ENCODE measurements at regions not wholly inside any gene's neighbourhood (a gene's known extent, or its start where the extent isn't known, plus 50 kb on each side); places are given as distances from the start of the nearest gene placed in this dataset.

DNA sequence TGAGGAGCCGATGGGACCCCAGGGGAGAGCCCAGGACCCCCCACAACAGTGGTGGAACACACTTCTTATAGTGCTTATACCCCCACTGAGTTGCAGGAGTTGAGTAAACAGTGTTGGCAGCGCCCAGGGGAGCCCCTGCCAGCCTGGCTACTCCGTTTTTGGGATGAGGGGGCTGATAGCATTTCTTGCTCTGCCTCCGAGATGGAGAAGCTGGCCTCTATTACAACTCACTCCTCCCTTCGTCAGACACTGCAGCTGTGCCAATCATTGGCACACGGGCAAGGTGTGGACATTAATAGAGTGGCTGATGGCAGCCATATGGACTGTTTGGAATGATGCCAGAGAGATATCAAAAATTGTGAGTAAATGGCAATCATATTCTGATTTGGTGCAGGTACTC is 94.9 kb upstream of the TMPO start:
- TF ChIP-seq CTCF (IDR thresholded peaks at IDR 0.05; ENCODE audit: borderline replicate concordance, insufficient read depth, low read depth, low read length): no peak
- H3K4me3 ChIP-seq (ENCODE audit: low read depth, low read length): no peak overlapping the region

DNA sequence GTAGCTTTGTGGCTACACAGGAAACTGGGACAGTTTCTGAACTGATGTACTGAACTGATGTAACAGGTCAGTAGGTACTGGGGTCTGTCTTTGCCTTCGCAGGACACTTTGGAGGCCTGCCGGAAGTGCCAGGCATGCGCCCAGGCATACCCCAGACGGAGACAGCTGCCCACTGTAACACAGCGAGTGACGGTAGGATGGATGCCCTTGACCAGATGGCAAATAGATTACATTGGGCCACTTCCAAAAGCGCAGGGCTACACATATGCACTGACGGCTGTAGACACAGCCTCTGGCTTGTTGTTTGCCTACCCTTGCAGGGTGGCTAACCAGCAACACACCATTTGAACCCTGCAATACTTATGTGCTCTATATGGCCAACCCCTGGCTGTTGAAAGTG is 94.1 kb upstream of the TMPO start:
- no peak overlapping the region for H3K4me3 ChIP-seq (ENCODE audit: low read depth, low read length)
- TF ChIP-seq CTCF (IDR thresholded peaks at IDR 0.05; ENCODE audit: borderline replicate concordance, insufficient read depth, low read depth, low read length): no peak

DNA sequence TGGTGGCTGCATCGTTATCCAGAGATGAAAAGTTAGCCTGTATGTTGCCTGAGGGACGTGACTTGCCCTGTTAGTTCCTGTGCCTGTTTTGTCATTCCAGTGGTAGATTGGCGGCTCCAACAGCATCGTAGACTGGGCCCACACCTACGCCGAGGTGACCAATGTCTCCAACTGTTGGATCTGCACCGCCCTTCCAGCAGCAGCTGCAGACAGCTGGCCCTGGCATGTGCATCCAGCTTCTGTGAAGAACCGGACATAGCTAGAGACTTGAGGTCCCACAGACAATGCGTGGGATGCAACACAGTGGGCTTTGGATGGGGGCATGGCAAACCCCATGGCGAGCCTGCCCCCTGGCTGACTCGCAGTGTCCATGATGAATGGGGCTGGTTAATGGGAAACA is 93.0 kb upstream of the TMPO start:
- H3K4me3 ChIP-seq (ENCODE audit: low read depth, low read length): no peak overlapping the region
- TF ChIP-seq CTCF (IDR thresholded peaks at IDR 0.05; ENCODE audit: borderline replicate concordance, insufficient read depth, low read depth, low read length): no peak

DNA sequence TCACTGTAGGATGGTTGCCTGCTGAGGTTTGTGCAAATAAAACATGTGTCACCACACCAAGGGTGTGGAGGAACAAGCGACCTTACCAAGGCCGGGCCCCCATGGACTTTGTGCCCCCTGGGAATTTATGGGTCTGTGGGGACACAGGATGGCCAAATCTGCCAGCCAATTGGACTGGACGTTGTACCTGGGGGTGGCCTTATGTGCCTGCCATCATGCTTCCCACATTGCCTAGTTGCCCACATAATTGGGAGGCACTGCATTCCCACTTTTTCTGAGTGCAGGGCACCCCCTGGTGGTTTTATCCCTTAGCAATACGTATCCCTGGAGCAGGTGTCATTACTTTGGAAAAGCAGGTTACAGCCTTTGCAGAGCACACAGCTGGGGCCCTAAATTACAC is 92.6 kb upstream of the TMPO start:
- no peak overlapping the region for H3K4me3 ChIP-seq (ENCODE audit: low read depth, low read length)
- no peak for TF ChIP-seq CTCF (IDR thresholded peaks at IDR 0.05; ENCODE audit: borderline replicate concordance, insufficient read depth, low read depth, low read length)

DNA sequence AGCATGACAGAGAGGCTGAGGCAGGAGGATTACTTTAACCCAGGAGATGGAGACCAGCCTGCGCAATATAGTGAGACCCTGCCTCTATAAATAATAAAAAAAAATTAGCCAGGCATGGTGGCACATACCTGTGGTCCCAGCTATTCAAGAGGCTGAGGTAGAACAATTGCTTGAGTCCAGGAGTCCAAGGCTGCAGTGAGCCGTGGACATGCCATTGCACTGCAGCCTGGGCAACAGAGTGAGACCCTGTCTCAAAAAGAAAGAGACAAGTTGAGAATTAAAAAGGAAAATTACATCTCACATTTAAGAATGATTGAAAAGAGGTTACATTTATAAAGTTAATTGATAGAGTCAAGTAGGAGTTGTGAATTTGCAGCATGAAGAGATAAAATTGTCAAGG is 91.4 kb upstream of the TMPO start:
- H3K4me3 ChIP-seq (ENCODE audit: low read depth, low read length): no peak overlapping the region
- no peak for TF ChIP-seq CTCF (IDR thresholded peaks at IDR 0.05; ENCODE audit: borderline replicate concordance, insufficient read depth, low read depth, low read length)

- H3K4me3 ChIP-seq (ENCODE audit: low read depth, low read length): no peak overlapping the region
- TF ChIP-seq CTCF (IDR thresholded peaks at IDR 0.05; ENCODE audit: borderline replicate concordance, insufficient read depth, low read depth, low read length): peak; percentile 58
These were observed 90.5 kb upstream of the TMPO start for GRCh38 chr12:98424726-98425401.

GRCh38 chr12:98425859-98426258 is 89.5 kb upstream of the TMPO start:
- no peak for TF ChIP-seq CTCF (IDR thresholded peaks at IDR 0.05; ENCODE audit: borderline replicate concordance, insufficient read depth, low read depth, low read length)
- no peak overlapping the region for H3K4me3 ChIP-seq (ENCODE audit: low read depth, low read length)

Measured in GM12875 (cell line).